ENCODE measurements at regions not wholly inside any gene's neighbourhood (a gene's known extent, or its start where the extent isn't known, plus 50 kb on each side); places are given as distances from the start of the nearest gene placed in this dataset.

DNA sequence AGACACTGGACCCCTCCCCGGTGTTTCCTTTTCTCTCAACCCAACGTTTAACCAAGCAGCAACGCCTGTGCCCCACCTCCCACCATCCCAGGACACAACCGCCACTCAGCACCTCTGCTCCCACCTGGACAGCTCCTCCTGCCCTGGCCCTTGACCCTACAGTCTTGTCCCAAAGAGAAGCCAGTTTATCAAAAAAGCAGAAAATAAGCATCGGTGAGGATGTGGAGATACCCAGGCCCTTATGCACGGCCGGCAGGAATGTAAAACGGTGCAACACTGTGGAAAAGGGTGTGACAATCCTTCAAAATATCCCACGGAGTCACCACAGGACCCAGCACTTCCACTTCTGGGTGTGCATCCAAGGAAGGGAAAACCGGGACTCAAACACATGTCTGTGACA, 176.2 kb upstream of the RNF32 start:
- no TSS peak for BruUV-seq (replicated peaks)
- Histone ChIP-seq H3K27ac (ENCODE audit: low read depth, low read length, poor library complexity, severe bottlenecking) (no peak overlapping the region), H3K4me3 (ENCODE audit: low read depth, low read length, poor library complexity, severe bottlenecking) (no peak overlapping the region), H3K36me3 (ENCODE audit: insufficient read depth, low read length, poor library complexity, severe bottlenecking) (no peaks in the 10 kb centered on the region), H3K27me3 (replicated peaks; ENCODE audit: insufficient read depth, low read depth, low read length, poor library complexity) (peaks cover 80% of the 10 kb centered on the region), H3K9me3 (ENCODE audit: low read depth, low read length, poor library complexity, severe bottlenecking) (no peaks in the 10 kb centered on the region), H3K4me1 (ENCODE audit: insufficient read depth, low read length, poor library complexity, severe bottlenecking) (no peaks in the 10 kb centered on the region)
- no peak for DNase-seq (ENCODE audit: low spot score)
- TF ChIP-seq EZH2 (IDR thresholded peaks at IDR 0.05; ENCODE audit: borderline replicate concordance, low read depth, low read length, poor library complexity, severe bottlenecking), result no peak
- TF ChIP-seq, protein P1, sequence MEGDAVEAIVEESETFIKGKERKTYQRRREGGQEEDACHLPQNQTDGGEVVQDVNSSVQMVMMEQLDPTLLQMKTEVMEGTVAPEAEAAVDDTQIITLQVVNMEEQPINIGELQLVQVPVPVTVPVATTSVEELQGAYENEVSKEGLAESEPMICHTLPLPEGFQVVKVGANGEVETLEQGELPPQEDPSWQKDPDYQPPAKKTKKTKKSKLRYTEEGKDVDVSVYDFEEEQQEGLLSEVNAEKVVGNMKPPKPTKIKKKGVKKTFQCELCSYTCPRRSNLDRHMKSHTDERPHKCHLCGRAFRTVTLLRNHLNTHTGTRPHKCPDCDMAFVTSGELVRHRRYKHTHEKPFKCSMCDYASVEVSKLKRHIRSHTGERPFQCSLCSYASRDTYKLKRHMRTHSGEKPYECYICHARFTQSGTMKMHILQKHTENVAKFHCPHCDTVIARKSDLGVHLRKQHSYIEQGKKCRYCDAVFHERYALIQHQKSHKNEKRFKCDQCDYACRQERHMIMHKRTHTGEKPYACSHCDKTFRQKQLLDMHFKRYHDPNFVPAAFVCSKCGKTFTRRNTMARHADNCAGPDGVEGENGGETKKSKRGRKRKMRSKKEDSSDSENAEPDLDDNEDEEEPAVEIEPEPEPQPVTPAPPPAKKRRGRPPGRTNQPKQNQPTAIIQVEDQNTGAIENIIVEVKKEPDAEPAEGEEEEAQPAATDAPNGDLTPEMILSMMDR (conservative IDR thresholded peaks at IDR 0.05; ENCODE audit: low read depth, low read length), result no peak
- intact Hi-C loops (cut with micrococcal nuclease; ENCODE audit: unreplicated experiment), result no loop called here
- ChIA-PET CTCF (no interaction called here), POLR2A (ENCODE audit: low non-redundant PET) (no interaction called here)

DNA sequence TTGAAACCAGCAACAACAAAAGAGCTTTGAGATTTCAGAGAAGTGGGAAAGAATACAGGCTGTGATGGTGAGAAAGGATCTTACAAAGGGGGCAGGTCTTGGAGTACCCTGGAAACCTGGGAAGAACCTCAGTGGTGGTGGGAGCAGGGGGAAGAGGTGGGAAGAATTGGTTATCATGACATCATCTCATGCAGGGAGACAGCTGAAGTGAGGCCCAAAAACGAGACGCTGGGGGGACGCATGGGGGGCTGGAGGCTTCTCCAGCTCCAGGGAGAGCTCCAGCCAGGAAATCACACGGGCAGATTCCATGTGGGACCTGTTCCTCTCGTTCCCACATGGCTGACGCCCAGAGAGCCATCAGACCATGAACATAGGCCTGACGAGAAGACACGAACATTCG, 177.3 kb upstream of the RNF32 start:
- ChIA-PET CTCF (no interaction called here), POLR2A (ENCODE audit: low non-redundant PET) (no interaction called here)
- no peak for DNase-seq (ENCODE audit: low spot score)
- H3K9me3 ChIP-seq (ENCODE audit: low read depth, low read length, poor library complexity, severe bottlenecking), result no peaks in the 10 kb centered on the region
- no TSS peak for BruUV-seq (replicated peaks)
- TF ChIP-seq, protein P1 (conservative IDR thresholded peaks at IDR 0.05; ENCODE audit: low read depth, low read length), result no peak
- no peak for TF ChIP-seq EZH2 (IDR thresholded peaks at IDR 0.05; ENCODE audit: borderline replicate concordance, low read depth, low read length, poor library complexity, severe bottlenecking)
- no peaks in the 10 kb centered on the region for H3K36me3 ChIP-seq (ENCODE audit: insufficient read depth, low read length, poor library complexity, severe bottlenecking)
- H3K4me1 ChIP-seq (ENCODE audit: insufficient read depth, low read length, poor library complexity, severe bottlenecking), result no peaks in the 10 kb centered on the region
- H3K27me3 ChIP-seq (replicated peaks; ENCODE audit: insufficient read depth, low read depth, low read length, poor library complexity), result peaks cover 76% of the 10 kb centered on the region
- H3K27ac ChIP-seq (ENCODE audit: low read depth, low read length, poor library complexity, severe bottlenecking), result no peak overlapping the region
- no peak overlapping the region for H3K4me3 ChIP-seq (ENCODE audit: low read depth, low read length, poor library complexity, severe bottlenecking)
- intact Hi-C loops (cut with micrococcal nuclease; ENCODE audit: unreplicated experiment), result no loop called here

DNA sequence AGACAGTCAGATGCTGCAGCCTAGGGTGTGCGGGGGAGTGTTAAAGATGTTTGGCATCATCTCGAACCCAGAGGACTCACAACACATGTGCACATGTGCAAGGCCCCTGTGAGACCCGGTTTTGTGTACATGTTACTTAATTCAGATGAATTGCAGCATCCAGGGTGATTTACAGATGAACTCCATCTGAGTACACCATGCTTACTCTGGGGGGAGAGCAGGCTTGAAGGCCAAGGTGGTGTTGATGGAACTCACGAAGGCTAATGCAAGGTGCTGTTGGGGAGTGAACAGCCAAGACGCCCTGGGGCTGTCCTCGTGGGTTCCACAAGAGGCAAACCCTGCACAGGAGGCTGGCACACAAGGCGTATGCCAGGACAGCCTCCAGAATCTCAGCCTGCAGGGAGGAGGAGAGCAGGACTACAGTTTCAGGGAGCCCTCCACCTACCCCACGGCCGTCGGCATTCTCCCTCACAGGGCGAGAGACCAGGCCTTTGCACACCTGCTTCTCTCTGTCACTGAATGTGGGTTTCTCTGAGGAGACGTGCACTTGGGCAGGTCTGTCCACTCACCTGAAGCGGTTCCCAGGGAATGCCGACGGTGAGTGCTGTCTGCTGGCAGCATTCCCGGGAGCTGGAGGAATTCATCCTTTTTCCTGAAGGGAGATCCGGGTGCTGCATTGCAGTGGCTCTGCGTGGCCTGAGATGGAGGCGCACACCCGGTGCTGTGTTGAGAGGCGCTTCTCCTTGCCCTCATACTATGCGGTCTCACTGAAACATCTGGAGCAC, 178.5 kb upstream of the RNF32 start:
- Histone ChIP-seq H3K27me3 (replicated peaks; ENCODE audit: insufficient read depth, low read depth, low read length, poor library complexity) (peaks cover 66% of the 10 kb centered on the region), H3K9me3 (ENCODE audit: low read depth, low read length, poor library complexity, severe bottlenecking) (no peaks in the 10 kb centered on the region), H3K27ac (ENCODE audit: low read depth, low read length, poor library complexity, severe bottlenecking) (no peak overlapping the region), H3K4me1 (ENCODE audit: insufficient read depth, low read length, poor library complexity, severe bottlenecking) (no peaks in the 10 kb centered on the region), H3K4me3 (ENCODE audit: low read depth, low read length, poor library complexity, severe bottlenecking) (no peak overlapping the region), H3K36me3 (ENCODE audit: insufficient read depth, low read length, poor library complexity, severe bottlenecking) (no peaks in the 10 kb centered on the region)
- ChIA-PET CTCF (no interaction called here), POLR2A (ENCODE audit: low non-redundant PET) (no interaction called here)
- BruUV-seq (replicated peaks), result no TSS peak
- TF ChIP-seq EZH2 (IDR thresholded peaks at IDR 0.05; ENCODE audit: borderline replicate concordance, low read depth, low read length, poor library complexity, severe bottlenecking), result no peak
- TF ChIP-seq, protein P1 (conservative IDR thresholded peaks at IDR 0.05; ENCODE audit: low read depth, low read length), result no peak
- DNase-seq (ENCODE audit: low spot score), result no peak
- intact Hi-C loops (cut with micrococcal nuclease; ENCODE audit: unreplicated experiment), result no loop called here
